ENCODE measurements at regions not wholly inside any gene's neighbourhood (a gene's known extent, or its start where the extent isn't known, plus 50 kb on each side); places are given as distances from the start of the nearest gene placed in this dataset.

DNA sequence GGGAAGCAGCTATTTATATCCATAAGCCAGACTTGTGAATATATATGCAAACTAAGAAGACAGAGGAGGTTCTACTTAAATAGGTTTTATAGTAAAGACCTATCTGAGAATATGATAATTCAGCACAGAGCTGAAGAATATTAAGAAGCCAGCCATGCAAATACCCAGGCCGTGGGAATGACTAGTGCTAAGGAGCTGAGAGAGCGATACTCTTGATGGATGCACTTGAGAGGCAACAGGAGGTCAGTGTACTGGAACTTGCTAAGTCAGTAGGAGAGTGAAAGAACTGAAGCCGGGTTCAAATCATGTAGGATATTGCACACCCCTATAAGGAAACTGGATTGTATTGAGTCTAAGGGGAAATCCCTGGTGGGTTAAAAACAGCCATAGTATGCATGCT lies 943.6 kb upstream of the MBL2 start:
- no peaks in the 10 kb centered on the region for H4K20me1 ChIP-seq (ENCODE audit: low read depth)
- Mint-ChIP-seq H3K36me3 (no peaks in the 10 kb centered on the region), H3K27ac (no peak overlapping the region), H3K4me1 (no peaks in the 10 kb centered on the region), H3K9me3 (no peaks in the 10 kb centered on the region), H3K27me3 (ENCODE audit: insufficient read depth, low read depth) (no peaks in the 10 kb centered on the region), H3K4me3 (no peak overlapping the region)
- H3K79me2 ChIP-seq (ENCODE audit: low read depth): no peaks in the 10 kb centered on the region
- no peak overlapping the region for H3K27ac ChIP-seq
- no peaks in the 10 kb centered on the region for H3K9me3 ChIP-seq (ENCODE audit: low read depth)
- DNase-seq (ENCODE audit: low spot score): no peak
- no peaks in the 10 kb centered on the region for H3K4me1 ChIP-seq
- H3K36me3 ChIP-seq: no peaks in the 10 kb centered on the region
- no peak overlapping the region for H3K4me2 ChIP-seq
- no peak overlapping the region for H3K4me3 ChIP-seq
- no peak overlapping the region for H3K9ac ChIP-seq
- H3K27me3 ChIP-seq: no peaks in the 10 kb centered on the region
- no peaks in the 10 kb centered on the region for H3F3A ChIP-seq (ENCODE audit: low read depth)
- no peak for TF ChIP-seq EZH2 (IDR thresholded peaks at IDR 0.05)
- TF ChIP-seq, protein P1, sequence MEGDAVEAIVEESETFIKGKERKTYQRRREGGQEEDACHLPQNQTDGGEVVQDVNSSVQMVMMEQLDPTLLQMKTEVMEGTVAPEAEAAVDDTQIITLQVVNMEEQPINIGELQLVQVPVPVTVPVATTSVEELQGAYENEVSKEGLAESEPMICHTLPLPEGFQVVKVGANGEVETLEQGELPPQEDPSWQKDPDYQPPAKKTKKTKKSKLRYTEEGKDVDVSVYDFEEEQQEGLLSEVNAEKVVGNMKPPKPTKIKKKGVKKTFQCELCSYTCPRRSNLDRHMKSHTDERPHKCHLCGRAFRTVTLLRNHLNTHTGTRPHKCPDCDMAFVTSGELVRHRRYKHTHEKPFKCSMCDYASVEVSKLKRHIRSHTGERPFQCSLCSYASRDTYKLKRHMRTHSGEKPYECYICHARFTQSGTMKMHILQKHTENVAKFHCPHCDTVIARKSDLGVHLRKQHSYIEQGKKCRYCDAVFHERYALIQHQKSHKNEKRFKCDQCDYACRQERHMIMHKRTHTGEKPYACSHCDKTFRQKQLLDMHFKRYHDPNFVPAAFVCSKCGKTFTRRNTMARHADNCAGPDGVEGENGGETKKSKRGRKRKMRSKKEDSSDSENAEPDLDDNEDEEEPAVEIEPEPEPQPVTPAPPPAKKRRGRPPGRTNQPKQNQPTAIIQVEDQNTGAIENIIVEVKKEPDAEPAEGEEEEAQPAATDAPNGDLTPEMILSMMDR (IDR thresholded peaks at IDR 0.05): no peak
- no peak for TF ChIP-seq EZH2phosphoT487 (IDR thresholded peaks at IDR 0.05)
- H2AFZ ChIP-seq (replicated peaks): no peak overlapping the region

DNA sequence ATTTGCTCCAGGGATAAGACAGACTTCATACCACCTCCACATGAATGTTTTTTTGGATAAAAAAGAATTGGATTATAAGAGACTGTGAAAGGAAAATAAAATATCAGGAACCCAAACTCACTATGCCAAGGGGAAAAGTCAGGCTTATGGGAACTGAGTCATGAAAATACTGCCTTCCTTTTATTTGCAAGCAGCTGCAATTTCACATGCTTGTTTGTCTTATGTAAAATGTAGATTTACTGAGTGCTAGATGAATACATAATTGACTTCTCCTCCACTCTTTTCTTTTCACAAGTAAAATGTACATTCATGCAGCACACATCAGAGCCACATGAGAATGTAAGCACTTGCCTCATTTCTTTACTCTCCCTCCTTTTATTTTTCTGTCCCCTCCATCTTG lies 940.8 kb upstream of the MBL2 start:
- no peak overlapping the region for H3K4me3 ChIP-seq
- Mint-ChIP-seq H3K9me3 (no peaks in the 10 kb centered on the region), H3K36me3 (no peaks in the 10 kb centered on the region), H3K4me1 (peaks cover 2% of the 10 kb centered on the region), H3K27ac (no peak overlapping the region), H3K27me3 (ENCODE audit: insufficient read depth, low read depth) (no peaks in the 10 kb centered on the region), H3K4me3 (no peak overlapping the region)
- H3K9ac ChIP-seq: no peak overlapping the region
- no peaks in the 10 kb centered on the region for H3K9me3 ChIP-seq (ENCODE audit: low read depth)
- no peaks in the 10 kb centered on the region for H3K36me3 ChIP-seq
- no peaks in the 10 kb centered on the region for H3K4me1 ChIP-seq
- TF ChIP-seq, protein P1 (IDR thresholded peaks at IDR 0.05): no peak
- TF ChIP-seq EZH2 (IDR thresholded peaks at IDR 0.05) (no peak), EZH2phosphoT487 (IDR thresholded peaks at IDR 0.05) (no peak)
- no peaks in the 10 kb centered on the region for H4K20me1 ChIP-seq (ENCODE audit: low read depth)
- no peak overlapping the region for H3K27ac ChIP-seq
- no peaks in the 10 kb centered on the region for H3F3A ChIP-seq (ENCODE audit: low read depth)
- H3K4me2 ChIP-seq: no peak overlapping the region
- H3K27me3 ChIP-seq: no peaks in the 10 kb centered on the region
- DNase-seq (ENCODE audit: low spot score): no peak
- no peak overlapping the region for H2AFZ ChIP-seq (replicated peaks)
- H3K79me2 ChIP-seq (ENCODE audit: low read depth): no peaks in the 10 kb centered on the region

DNA sequence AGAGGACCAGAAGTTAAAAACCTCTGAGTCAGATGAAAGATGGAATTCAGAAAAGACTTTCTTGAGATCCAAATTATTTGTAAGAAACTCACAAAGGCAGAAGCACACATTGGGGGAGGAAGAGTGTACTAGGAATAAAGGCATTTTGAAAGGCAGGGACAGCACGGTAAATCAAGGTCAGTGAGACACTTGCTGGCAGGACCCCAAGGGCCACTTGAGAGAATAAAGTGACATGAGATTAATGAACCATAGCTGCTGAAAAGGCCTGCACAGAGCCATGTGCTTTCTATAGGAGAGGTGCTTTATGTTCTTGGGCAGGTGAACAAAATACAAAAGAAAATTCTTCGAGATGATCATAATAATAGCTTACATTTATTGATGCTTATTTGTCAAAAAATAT lies 929.9 kb upstream of the MBL2 start:
- Mint-ChIP-seq H3K36me3 (no peaks in the 10 kb centered on the region), H3K27ac (no peak overlapping the region)

More for the DNA sequence above, 929.9 kb upstream of the MBL2 start:
- H3K27me3 ChIP-seq: no peaks in the 10 kb centered on the region
- no peak overlapping the region for H3K4me3 ChIP-seq
- no peak overlapping the region for H3K4me2 ChIP-seq
- DNase-seq (ENCODE audit: low spot score): no peak
- H3K9ac ChIP-seq: no peak overlapping the region
- H3K27ac ChIP-seq: no peak overlapping the region
- H3K9me3 ChIP-seq (ENCODE audit: low read depth): no peaks in the 10 kb centered on the region
- no peaks in the 10 kb centered on the region for H3K36me3 ChIP-seq
- no peaks in the 10 kb centered on the region for H3K4me1 ChIP-seq
- H3K79me2 ChIP-seq (ENCODE audit: low read depth): no peaks in the 10 kb centered on the region
- peaks cover 3% of the 10 kb centered on the region for H3K9me3 Mint-ChIP-seq
- no peaks in the 10 kb centered on the region for H3F3A ChIP-seq (ENCODE audit: low read depth)
- no peaks in the 10 kb centered on the region for H3K27me3 Mint-ChIP-seq (ENCODE audit: insufficient read depth, low read depth)
- no peaks in the 10 kb centered on the region for H4K20me1 ChIP-seq (ENCODE audit: low read depth)
- no peak for TF ChIP-seq EZH2phosphoT487 (IDR thresholded peaks at IDR 0.05)
- TF ChIP-seq, protein P1 (IDR thresholded peaks at IDR 0.05): no peak
- peaks cover 6% of the 10 kb centered on the region for H3K4me1 Mint-ChIP-seq
- no peak overlapping the region for H2AFZ ChIP-seq (replicated peaks)
- no peak overlapping the region for H3K4me3 Mint-ChIP-seq
